ENCODE measurements at regions not wholly inside any gene's neighbourhood (a gene's known extent, or its start where the extent isn't known, plus 50 kb on each side); places are given as distances from the start of the nearest gene placed in this dataset.

GRCh38 chr1:29868096-29868495 is 631.8 kb downstream of the PTPRU start:
- no peak for TF ChIP-seq CTCF (IDR thresholded peaks at IDR 0.05; ENCODE audit: low read depth, low read length)
- no peak overlapping the region for H3K4me3 ChIP-seq (ENCODE audit: low read depth, low read length)

GRCh38 chr1:29865051-29865450 is 628.7 kb downstream of the PTPRU start:
- TF ChIP-seq CTCF (IDR thresholded peaks at IDR 0.05; ENCODE audit: low read depth, low read length) = no peak
- H3K4me3 ChIP-seq (ENCODE audit: low read depth, low read length) = no peak overlapping the region

GRCh38 chr1:29864431-29865022 is 628.2 kb downstream of the PTPRU start:
- H3K4me3 ChIP-seq (ENCODE audit: low read depth, low read length) = no peak overlapping the region
- no peak for TF ChIP-seq CTCF (IDR thresholded peaks at IDR 0.05; ENCODE audit: low read depth, low read length)

- no peak for TF ChIP-seq CTCF (IDR thresholded peaks at IDR 0.05; ENCODE audit: low read depth, low read length)
Observed at GRCh38 chr1:29861922-29862321, 625.6 kb downstream of the PTPRU start.

GRCh38 chr1:29861446-29861845 is 625.1 kb downstream of the PTPRU start:
- no peak overlapping the region for H3K4me3 ChIP-seq (ENCODE audit: low read depth, low read length)
- TF ChIP-seq CTCF (IDR thresholded peaks at IDR 0.05; ENCODE audit: low read depth, low read length) = no peak

More at GRCh38 chr1:29861922-29862321, 625.6 kb downstream of the PTPRU start:
- no peak overlapping the region for H3K4me3 ChIP-seq (ENCODE audit: low read depth, low read length)

- TF ChIP-seq CTCF (IDR thresholded peaks at IDR 0.05; ENCODE audit: low read depth, low read length) = no peak
- no peak overlapping the region for H3K4me3 ChIP-seq (ENCODE audit: low read depth, low read length)
Observed at GRCh38 chr1:29860681-29861080, 624.4 kb downstream of the PTPRU start.

GRCh38 chr1:29860056-29860455 is 623.7 kb downstream of the PTPRU start:
- no peak overlapping the region for H3K4me3 ChIP-seq (ENCODE audit: low read depth, low read length)
- no peak for TF ChIP-seq CTCF (IDR thresholded peaks at IDR 0.05; ENCODE audit: low read depth, low read length)

All from WI38 (cell line).